ENCODE measurements at regions not wholly inside any gene's neighbourhood (a gene's known extent, or its start where the extent isn't known, plus 50 kb on each side); places are given as distances from the start of the nearest gene placed in this dataset.

GRCh38 chr6:63451238-63451637, 121.0 kb upstream of the LOC128125822 start:
- Histone ChIP-seq H3K9me3 (ENCODE audit: control insufficient read depth, low read depth, low read length) (no peaks in the 10 kb centered on the region), H4K20me1 (ENCODE audit: control insufficient read depth, insufficient read depth, insufficient read length) (no peaks in the 10 kb centered on the region), H3K56ac (ENCODE audit: insufficient read length, low read depth, low read length) (no peak overlapping the region), H3K4me2 (ENCODE audit: insufficient read depth, insufficient read length, low read length) (no peak overlapping the region), H3K18ac (ENCODE audit: insufficient read length, low read depth, low read length) (no peak overlapping the region), H3K79me1 (ENCODE audit: insufficient read depth, low read depth, low read length, poor library complexity, severe bottlenecking) (no peaks in the 10 kb centered on the region), H3K27ac (ENCODE audit: insufficient read length, low read depth, low read length) (no peak overlapping the region), H4K91ac (ENCODE audit: insufficient read length, low read depth, low read length) (no peak overlapping the region), H4K8ac (replicated peaks; ENCODE audit: insufficient read length, low read depth, low read length) (no peak overlapping the region), H3K4me1 (ENCODE audit: insufficient read depth, low read length) (no peaks in the 10 kb centered on the region), H2BK120ac (ENCODE audit: low read depth, low read length, poor library complexity, severe bottlenecking) (no peak overlapping the region), H3K14ac (ENCODE audit: insufficient read depth, low read length) (no peak overlapping the region), H3K9ac (ENCODE audit: extremely low read depth, insufficient read length, low read length) (no peak overlapping the region), H3K23ac (ENCODE audit: insufficient read length, low read depth, low read length) (no peak overlapping the region), H2BK12ac (ENCODE audit: insufficient read length, low read depth, low read length) (no peak overlapping the region), H3T11ph (ENCODE audit: low read length) (no peak overlapping the region), H2BK15ac (ENCODE audit: low read depth, low read length) (no peak overlapping the region), H2BK5ac (ENCODE audit: insufficient read length, low read length) (no peak overlapping the region), H3K4ac (ENCODE audit: low read depth, low read length) (no peak overlapping the region), H3K79me2 (ENCODE audit: insufficient read depth, low read length) (no peaks in the 10 kb centered on the region), H2AFZ (ENCODE audit: low read length) (no peak overlapping the region), H2AK5ac (ENCODE audit: insufficient read length, low read length) (no peak overlapping the region), H2BK20ac (ENCODE audit: low read depth, low read length, poor library complexity, severe bottlenecking) (no peak overlapping the region), H3K27me3 (ENCODE audit: insufficient read depth, low read length) (no peaks in the 10 kb centered on the region), H3K23me2 (ENCODE audit: insufficient read length, low read depth, low read length, poor library complexity, severe bottlenecking) (no peaks in the 10 kb centered on the region), H4K5ac (ENCODE audit: insufficient read length, low read depth, low read length) (no peak overlapping the region)
- H3K27ac Mint-ChIP-seq, result no peak overlapping the region
- no peaks in the 10 kb centered on the region for H3K4me1 Mint-ChIP-seq
- no peaks in the 10 kb centered on the region for H3K9me3 Mint-ChIP-seq
- H3K36me3 Mint-ChIP-seq (ENCODE audit: insufficient read depth in 1 of 3, low read depth in 3 of 3), result no peaks in the 10 kb centered on the region
- H3K27me3 Mint-ChIP-seq (ENCODE audit: low read depth), result no peaks in the 10 kb centered on the region
- no peak for TF ChIP-seq CTCF (conservative IDR thresholded peaks at IDR 0.05)
- H3K4me3 Mint-ChIP-seq, result no peak overlapping the region
- DNase-seq, result no peak

All from H9 (cell line).